ENCODE measurements at regions not wholly inside any gene's neighbourhood (a gene's known extent, or its start where the extent isn't known, plus 50 kb on each side); places are given as distances from the start of the nearest gene placed in this dataset.

DNA sequence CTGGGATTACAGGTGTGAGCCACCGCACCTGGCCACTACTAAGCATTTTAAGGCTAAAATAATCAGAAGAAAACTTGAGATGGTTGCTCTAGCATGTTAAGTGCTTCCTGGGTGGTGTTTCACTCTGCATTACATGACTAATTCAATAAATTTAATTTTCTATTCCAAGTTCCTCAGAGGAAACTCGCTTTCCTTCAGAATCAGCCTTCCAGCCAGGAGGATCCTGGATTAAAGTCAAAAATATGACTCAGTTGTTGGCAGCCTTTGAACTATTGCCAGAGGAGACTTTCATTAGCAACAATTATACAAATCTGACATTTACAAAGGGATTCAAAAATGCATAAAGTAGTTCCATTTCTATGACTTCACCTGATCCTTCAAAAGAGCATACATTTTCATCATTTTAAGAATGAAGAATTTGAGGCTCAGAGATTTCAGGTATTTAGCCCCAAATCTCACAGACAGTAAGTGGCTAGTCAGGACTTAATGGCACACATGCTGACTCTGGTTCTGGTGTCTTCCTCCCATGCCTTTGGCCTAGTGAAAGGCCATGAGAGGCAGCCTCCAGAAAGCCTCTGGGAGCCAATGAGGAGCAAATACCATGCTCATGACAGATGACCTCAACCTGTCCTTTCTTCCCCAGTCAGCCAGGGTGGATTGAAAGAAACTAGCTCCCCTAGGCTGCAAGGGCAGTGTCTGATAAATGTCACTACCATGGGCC is 115.7 kb downstream of the MAP3K21 start:
- TF ChIP-seq POLR2A (IDR thresholded peaks at IDR 0.05) = no peak
- no peak for TF ChIP-seq CTCF (IDR thresholded peaks at IDR 0.05)
- TF ChIP-seq POLR2AphosphoS5 (IDR thresholded peaks at IDR 0.05) = no peak
- TF ChIP-seq EP300 (IDR thresholded peaks at IDR 0.05) = no peak
